NCI-H446 (cell line): ENCODE measurements at regions not wholly inside any gene's neighbourhood (a gene's known extent, or its start where the extent isn't known, plus 50 kb on each side); places are given as distances from the start of the nearest gene placed in this dataset.
A peak's percentile ranks its signal among the peaks of the same experiment; 100 is the strongest.
"Not testable (repeated sequence)": the region's sequence is repeated elsewhere in the genome, so short reads cannot be mapped to it uniquely, and the experiment has no call there.

ENCODE experiments used
- DNase-seq, 2 experiments: peaks; one replicate each; lab custom pipeline; 2025; lab: John Stamatoyannopoulos, UW

GRCh38 chr22:26806445-26807175, 149.2 kb downstream of the MIAT start:
- peak in 1 of 2 experiments; percentile 26 for DNase-seq

DNA sequence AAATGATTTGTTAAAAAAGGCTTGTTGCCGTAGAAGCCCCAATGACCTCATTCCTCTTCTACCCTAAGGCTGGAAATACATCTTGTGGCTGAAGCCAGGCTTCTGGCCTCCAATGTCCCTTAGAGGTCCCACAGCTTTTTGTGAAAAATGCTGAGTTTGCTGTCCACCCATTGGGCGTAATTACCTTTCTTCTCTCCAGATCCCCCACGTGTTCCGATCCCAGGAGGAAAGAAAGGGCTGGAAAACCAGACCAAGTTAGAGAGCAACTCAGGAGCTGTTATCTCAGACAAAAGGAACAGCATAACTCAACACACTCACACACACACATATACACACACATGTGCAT, 154.2 kb downstream of the MIAT start:
- DNase-seq, result no peak

GRCh38 chr22:26812731-26813130, 155.3 kb downstream of the MIAT start:
- DNase-seq, result no peak

GRCh38 chr22:26816726-26817125, 159.3 kb downstream of the MIAT start:
- no peak for DNase-seq

GRCh38 chr22:26817926-26818325, 160.5 kb downstream of the MIAT start:
- DNase-seq, result no peak

- DNase-seq, result no peak
Observed at GRCh38 chr22:26821854-26822253, 164.5 kb downstream of the MIAT start.

GRCh38 chr22:26822313-26822712, 164.9 kb downstream of the MIAT start:
- DNase-seq, result no peak

DNA sequence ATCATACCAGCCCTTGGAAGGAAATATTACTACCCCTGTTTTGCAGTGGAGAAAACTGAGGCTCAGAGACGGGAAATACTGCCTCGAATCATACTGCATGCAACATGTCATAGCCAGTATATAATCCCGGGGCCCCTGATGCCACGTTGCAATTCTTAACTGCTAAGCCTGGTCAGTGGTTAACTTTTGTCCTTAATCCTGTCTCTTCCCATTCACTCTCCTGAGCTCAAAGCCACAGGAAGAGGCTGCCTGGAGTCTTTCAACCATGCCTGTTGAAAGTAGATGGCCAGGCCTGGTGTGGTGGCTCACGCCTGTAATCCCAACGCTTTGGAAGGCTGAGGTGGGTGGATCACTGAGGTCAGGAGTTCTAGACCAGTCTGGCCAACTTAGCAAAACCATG, 166.6 kb downstream of the MIAT start:
- no peak for DNase-seq

DNA sequence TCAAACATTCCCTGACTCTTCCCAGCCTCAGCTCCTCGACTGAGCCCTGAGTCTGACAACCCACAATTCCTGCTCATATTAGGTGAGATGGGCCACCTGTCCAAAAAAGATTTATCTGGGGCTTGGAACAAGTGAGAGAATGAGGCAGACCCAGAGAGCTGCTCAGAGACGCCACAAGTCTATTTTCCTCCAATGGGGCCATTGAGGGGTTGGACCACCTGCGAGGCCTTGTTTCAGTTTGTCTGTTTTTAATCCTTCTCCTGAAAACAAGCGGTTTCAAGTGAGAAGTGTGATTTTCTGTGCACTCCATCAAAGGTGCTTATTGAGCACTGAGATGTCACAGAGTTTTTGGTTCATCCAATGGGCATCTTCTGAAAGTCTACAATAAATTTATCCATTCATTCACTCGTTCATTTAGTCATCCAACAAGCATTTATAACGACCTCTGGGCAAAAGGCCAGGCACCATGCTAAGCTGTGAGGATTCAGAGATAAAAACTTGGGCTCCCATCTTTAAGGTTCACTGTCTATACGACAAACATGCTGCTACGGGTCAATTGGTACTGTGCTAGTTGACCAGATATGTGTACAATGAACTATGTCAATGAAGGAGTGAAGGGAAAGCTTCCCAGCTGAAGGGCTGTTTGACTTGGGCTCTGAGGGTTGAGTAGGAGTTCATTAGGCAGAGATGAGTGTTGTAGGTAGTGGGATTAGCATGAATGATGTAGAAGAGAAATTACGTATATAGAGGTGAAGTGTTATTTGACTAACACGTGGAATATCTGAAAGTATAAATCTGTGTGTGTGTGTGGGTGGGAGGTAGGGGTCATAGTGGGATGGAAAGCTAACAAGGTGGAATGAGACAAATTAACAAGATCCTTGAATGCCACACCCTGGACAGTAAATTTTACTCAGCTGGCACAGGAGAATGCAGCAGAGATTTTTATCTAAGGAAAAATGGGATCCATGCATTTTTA, 168.9 kb downstream of the MIAT start:
- no peak for DNase-seq

GRCh38 chr22:26827611-26828010, 170.2 kb downstream of the MIAT start:
- DNase-seq, result no peak

DNA sequence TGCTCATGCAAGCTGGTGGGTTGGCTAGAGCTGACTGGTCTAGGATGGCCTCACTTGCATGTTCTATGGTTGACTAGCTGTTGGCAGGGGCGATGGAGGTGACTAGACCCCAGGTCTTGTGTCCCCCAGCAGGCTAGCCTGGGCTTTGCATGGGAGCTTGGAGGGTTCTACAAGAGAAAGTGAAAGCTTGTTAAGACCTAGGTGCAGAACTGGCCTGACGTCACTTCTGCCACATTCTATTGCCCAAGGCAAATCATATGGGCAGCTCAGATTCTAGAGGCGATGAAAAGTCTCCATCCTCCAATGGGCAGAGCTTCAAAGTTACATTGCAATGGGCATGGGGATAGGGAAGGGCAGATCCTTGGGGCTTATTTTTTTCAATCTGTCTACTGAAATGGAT, 170.9 kb downstream of the MIAT start:
- no peak for DNase-seq

DNA sequence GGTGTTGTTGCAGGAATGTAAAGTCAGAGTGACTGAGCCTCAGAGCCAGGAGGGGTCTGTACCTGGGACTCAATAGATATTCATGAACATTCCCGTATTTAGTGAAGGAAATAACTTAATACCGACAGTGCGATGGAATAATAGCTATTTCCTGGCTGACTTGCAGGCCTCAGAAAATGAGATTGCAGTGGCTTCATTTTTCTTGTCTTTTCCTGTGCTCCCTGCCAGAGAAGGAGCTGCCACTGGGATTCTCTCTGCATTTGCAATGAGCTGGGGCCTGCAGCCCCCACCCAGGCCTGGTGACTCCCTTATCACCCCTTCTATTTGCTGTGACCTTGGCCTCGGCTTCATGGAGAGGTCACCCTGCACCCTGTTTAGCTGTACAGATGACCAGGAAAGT, 173.4 kb downstream of the MIAT start:
- no peak for DNase-seq

DNA sequence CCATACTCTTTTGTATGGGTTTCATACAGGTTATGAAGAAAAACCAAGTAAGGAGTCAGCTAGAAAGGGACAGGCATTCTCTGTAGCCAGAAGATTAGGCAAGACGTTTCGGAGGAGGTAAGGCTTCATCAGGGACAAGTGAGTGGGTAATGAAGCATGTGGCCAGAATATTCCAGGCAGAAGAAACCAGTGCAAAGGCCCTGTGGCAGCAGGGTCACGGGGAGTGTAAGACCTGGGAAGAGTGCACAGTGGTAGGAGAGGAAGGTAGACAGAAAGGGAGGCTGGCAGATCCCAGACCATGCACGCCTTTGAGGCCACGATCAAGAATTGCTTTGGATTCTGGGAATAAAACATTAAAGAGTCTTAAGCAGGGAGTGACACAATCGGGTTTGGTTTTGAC, 177.6 kb downstream of the MIAT start:
- DNase-seq, result no peak

- peak in 1 of 2 experiments; percentile 56 for DNase-seq
Observed at GRCh38 chr22:26835929-26836528, 178.6 kb downstream of the MIAT start.

DNA sequence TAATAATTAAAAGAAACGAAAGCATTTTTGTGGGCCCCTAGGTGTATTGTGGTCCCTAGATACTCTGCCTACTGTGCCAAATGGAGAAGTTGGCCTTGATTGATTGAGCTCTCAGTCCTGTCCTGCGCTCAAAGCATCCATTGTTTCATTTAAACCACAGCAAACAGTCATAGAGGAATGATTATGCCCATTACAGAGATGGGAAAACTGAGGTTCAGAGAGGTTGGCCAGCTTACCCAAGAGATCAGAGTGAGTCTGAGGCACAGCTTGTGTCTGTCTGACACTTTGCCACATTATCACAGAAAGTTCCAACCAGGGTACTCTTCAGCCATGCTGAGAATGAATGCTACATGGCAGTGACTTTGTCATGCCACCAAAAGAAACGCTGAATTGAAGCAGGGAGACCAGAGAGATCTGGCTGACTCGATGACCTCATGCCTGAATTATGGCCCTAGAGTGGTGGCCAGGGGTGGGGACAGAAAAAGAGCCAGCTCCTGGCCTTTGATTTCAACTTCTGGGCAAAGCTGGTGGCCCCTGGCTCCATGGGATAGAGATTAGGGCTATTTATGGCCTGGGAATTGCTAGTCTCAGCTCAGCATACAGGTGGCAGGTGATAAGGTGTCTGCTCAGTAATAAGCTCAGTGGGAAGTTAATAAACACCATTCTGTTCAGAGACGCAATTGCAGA, 180.5 kb downstream of the MIAT start:
- no peak for DNase-seq

DNA sequence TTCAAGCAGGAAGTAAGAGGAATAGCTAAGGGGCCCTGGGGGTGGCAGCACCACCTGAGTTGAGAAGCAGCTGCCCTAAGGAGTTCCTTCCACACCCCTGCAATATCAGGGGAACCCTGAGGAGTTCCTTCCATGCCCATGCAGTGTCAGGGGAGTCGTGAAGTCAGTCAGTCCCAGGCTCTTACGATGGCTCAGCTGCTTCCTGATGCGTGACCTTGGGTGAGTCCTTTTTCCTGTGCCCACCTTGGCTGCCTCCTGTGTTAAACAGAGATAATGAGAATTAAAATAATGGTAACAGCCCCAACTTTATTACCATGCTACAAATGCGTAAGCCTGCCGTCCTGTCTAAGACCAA, 181.1 kb downstream of the MIAT start:
- no peak for DNase-seq

DNA sequence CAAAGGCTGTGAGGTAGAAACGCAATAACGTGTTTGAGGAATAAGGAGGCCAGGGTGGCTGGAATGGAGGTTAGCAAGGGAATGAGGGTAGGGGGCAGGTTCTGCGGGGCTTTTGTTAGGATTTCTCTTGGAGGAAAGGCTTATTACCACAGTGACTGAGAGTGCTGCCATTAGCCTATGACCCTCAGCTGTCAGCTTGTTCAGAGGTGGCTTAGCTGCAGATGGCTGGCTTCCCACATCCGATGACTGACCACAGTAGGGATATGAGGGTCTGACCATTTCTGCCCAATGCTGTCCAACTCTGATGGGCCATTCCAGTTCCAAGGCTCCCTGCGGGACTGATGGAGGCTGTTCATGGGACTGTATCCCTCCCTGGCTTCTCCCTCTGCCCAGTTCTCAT, 181.8 kb downstream of the MIAT start:
- no peak for DNase-seq

GRCh38 chr22:26840770-26841169, 183.4 kb downstream of the MIAT start:
- not testable (repeated sequence) for DNase-seq

DNA sequence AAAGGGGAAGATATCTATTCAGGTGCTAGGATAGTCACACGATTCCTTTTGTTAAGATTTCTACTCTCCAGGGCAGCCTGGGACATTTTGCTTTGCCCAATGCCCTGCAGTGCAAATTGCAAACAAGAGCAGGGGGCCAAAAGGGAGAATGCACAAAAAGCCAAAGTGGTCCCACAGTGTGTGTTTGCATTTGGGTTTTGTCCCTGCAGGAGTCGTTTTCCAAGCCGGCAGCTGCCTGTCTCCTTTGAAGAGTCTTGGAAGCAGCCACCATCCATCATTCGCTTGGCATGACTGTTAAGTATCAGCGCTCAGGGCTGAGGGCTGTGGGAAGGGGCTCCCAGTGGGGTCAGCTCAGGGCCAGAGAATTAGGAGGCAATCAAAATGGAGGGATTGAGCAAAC, 184.7 kb downstream of the MIAT start:
- DNase-seq, result peak in 1 of 2 experiments; percentile 47

GRCh38 chr22:26845021-26845743, 187.8 kb downstream of the MIAT start:
- peak; percentile 30 to 67 for DNase-seq

DNA sequence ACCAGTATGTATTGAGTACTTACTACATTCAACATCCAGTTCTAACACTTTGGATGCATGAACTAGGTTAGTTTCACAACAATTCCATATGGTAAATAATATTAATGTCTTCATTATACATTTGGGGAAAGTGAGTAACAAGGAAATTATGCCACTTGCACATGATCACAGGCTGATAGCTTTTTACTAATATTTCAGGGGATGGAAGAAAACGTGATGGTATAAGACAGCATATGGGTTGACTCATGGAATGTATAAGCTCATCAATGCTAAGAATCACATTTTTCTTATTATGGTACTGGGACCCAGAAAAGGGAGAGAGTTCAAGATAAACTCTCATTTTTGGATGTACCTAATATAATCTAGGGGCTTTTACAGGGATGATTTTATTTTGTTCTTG, 188.7 kb downstream of the MIAT start:
- DNase-seq, result no peak

DNA sequence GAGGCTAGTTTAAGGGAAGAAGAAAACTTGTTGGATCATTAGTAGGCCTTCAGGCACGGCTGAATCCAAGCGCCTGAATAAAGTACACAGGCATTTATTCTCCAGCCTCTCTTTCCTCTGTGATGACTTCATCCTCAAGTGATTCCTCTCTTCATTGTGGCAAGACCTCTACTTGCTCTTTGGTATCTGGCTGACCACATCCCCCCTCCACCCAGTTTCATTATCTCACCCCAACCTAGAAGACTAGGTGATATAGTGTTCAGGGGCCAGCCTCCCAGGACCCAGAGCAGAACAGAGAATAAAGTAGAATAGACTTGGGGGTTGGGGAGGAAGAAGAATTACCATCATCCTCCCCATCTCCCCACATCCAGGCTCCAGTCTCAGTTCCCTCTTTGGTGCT, 189.3 kb downstream of the MIAT start:
- no peak for DNase-seq
